GM23248 (cell line): ENCODE measurements at regions not wholly inside any gene's neighbourhood (a gene's known extent, or its start where the extent isn't known, plus 50 kb on each side); places are given as distances from the start of the nearest gene placed in this dataset.
A peak's percentile ranks its signal among the peaks of the same experiment; 100 is the strongest.

Source experiments
- DNase-seq: peaks from one replicate; pipeline ENCODE4 v3.0.0-alpha.2; 2015
- H2AFZ ChIP-seq: fragments of 200-600 bp; sonication (generic); 2 replicates; pipeline ENCODE4 v1.6.1; 2016; ENCODE audit warnings: antibody characterized with exemption
- H3F3A ChIP-seq: fragments of 200-600 bp; sonication (generic); 2 replicates; pipeline ENCODE4 v1.6.1; 2016; ENCODE audit warnings: mild to moderate bottlenecking, antibody characterized with exemption, mixed run types; ENCODE audit not compliant: insufficient read depth
- H3K27ac ChIP-seq: fragments of 200-600 bp; sonication (generic); 2 replicates; pipeline ENCODE4 v1.5.1; 2016; ENCODE audit warnings: mild to moderate bottlenecking
- H3K27me3 ChIP-seq: fragments of 200-600 bp; sonication (generic); replicated peaks from 2 replicates; pipeline ENCODE4 v1.6.1; 2016; ENCODE audit warnings: mild to moderate bottlenecking; ENCODE audit not compliant: insufficient read depth
- H3K36me3 ChIP-seq: fragments of 200-600 bp; sonication (generic); 2 replicates; pipeline ENCODE4 v1.6.1; 2016; ENCODE audit warnings: low read depth, mild to moderate bottlenecking
- H3K4me1 ChIP-seq: fragments of 200-600 bp; sonication (generic); 2 replicates; pipeline ENCODE4 v1.6.1; 2016; ENCODE audit warnings: mild to moderate bottlenecking; ENCODE audit not compliant: insufficient read depth
- H3K4me2 ChIP-seq: fragments of 200-600 bp; sonication (generic); one replicate; pipeline ENCODE4 v1.6.1; 2016; ENCODE audit warnings: mild to moderate bottlenecking; ENCODE audit not compliant: unreplicated experiment
- H3K4me3 ChIP-seq: fragments of 200-600 bp; sonication (generic); 2 replicates; pipeline ENCODE4 v1.5.1; 2016; ENCODE audit warnings: mild to moderate bottlenecking
- H3K79me2 ChIP-seq: fragments of 200-600 bp; sonication (generic); 2 replicates; pipeline ENCODE4 v1.6.1; 2016; ENCODE audit warnings: mild to moderate bottlenecking; ENCODE audit not compliant: insufficient read depth
- H3K9ac ChIP-seq: fragments of 200-600 bp; sonication (generic); 2 replicates; pipeline ENCODE4 v1.6.1; 2016; ENCODE audit warnings: mild to moderate bottlenecking
- H3K9me2 ChIP-seq: fragments of 200-600 bp; sonication (generic); 2 replicates; pipeline ENCODE4 v1.6.1; 2016; ENCODE audit warnings: mixed run types, mild to moderate bottlenecking, moderate library complexity; ENCODE audit not compliant: insufficient read depth
- H3K9me3 ChIP-seq: fragments of 200-600 bp; sonication (generic); one replicate; pipeline ENCODE4 v1.6.1; 2017; ENCODE audit warnings: low read depth
- H4K20me1 ChIP-seq: fragments of 200-600 bp; sonication (generic); 2 replicates; pipeline ENCODE4 v1.6.0; 2016; ENCODE audit not compliant: insufficient read depth
- EZH2 ChIP-seq: fragments of 200-600 bp; sonication (generic); IDR thresholded peaks from 2 replicates; pipeline ENCODE4 v1.6.1; 2018; ENCODE audit warnings: antibody characterized with exemption, mild to moderate bottlenecking; ENCODE audit not compliant: insufficient read depth, poor library complexity, severe bottlenecking
- EZH2phosphoT487 ChIP-seq: fragments of 200-600 bp; sonication (generic); IDR thresholded peaks from 2 replicates; pipeline ENCODE4 v1.6.1; 2018; ENCODE audit warnings: antibody characterized with exemption, moderate library complexity, mild to moderate bottlenecking, low read depth; ENCODE audit not compliant: insufficient read depth
- WGBS, 2 experiments: methylation state at CpG; one replicate each; pipeline ENCODE4 v1.1.6; 2015 to 2017; ENCODE audit warnings: low lambda C conversion rate in 2 of 2, low coverage in 1 of 2; ENCODE audit errors: missing lambda C conversion rate in 2 of 2; 5-methylcytosine and 5-hydroxymethylcytosine counted together
- in situ Hi-C: fragments of 300-500 bp; cut with MboI; formaldehyde crosslinking; loops from 2 replicates; pipeline ENCODE4 v1.15.0; 2020

GRCh38 chr4:19375931-19376330 is 875.8 kb upstream of the SLIT2 start:
- H3F3A ChIP-seq, result peaks cover 11% of the 10 kb centered on the region
- H2AFZ ChIP-seq, result no peak overlapping the region
- no peak overlapping the region for H3K4me3 ChIP-seq
- H3K4me2 ChIP-seq, result no peak overlapping the region
- H3K27ac ChIP-seq, result no peak overlapping the region
- in situ Hi-C loops, result no loop called here
- H3K9ac ChIP-seq, result no peak overlapping the region
- H4K20me1 ChIP-seq, result no peaks in the 10 kb centered on the region
- no peaks in the 10 kb centered on the region for H3K36me3 ChIP-seq
- no peaks in the 10 kb centered on the region for H3K27me3 ChIP-seq
- peaks cover 13% of the 10 kb centered on the region for H3K4me1 ChIP-seq
- H3K9me3 ChIP-seq, result no peaks in the 10 kb centered on the region
- 79 to 84% methylated on average over 2 of the region's 2 CpGs for WGBS, 2 experiments
- H3K79me2 ChIP-seq, result no peaks in the 10 kb centered on the region
- H3K9me2 ChIP-seq, result peaks cover 4% of the 10 kb centered on the region; the same call in 1 of the 2 replicates
- TF ChIP-seq EZH2 (no peak), EZH2phosphoT487 (no peak)
- peak; percentile 23 for DNase-seq

GRCh38 chr4:19375136-19375804 is 876.4 kb upstream of the SLIT2 start:
- Histone ChIP-seq H3K9ac (no peak overlapping the region), H3K27ac (no peak overlapping the region), H3K4me2 (no peak overlapping the region), H4K20me1 (no peaks in the 10 kb centered on the region), H3K79me2 (no peaks in the 10 kb centered on the region), H3K4me3 (no peak overlapping the region), H3K9me2 (peaks cover 4% of the 10 kb centered on the region; the same call in 1 of the 2 replicates), H3F3A (peaks cover 4% of the 10 kb centered on the region), H3K36me3 (no peaks in the 10 kb centered on the region), H2AFZ (no peak overlapping the region), H3K9me3 (no peaks in the 10 kb centered on the region), H3K27me3 (no peaks in the 10 kb centered on the region), H3K4me1 (peaks cover 6% of the 10 kb centered on the region)
- 61 to 73% methylated on average over 4 of the region's 4 CpGs for WGBS, 2 experiments
- TF ChIP-seq EZH2 (no peak), EZH2phosphoT487 (no peak)
- DNase-seq, result no peak
- in situ Hi-C loops, result no loop called here

DNA sequence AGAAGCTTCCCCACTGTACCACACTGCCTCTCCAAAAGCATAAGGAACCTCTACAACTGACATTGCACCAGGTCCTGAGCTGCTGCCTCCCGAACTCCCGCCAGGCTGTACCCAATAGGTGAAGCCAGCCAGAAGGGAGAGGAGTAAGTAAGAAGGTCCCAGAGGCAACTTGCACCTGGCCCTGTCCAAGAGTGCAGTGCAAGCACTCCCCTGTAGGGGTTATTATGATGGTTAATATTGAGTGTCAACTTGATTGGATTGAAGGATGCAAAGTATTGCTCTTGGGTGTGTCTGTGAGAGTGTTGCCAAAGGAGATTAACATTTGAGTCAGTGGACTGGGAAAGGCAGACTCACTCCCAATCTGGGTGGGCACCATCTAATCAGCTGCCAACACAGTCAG is 879.3 kb upstream of the SLIT2 start:
- Histone ChIP-seq H4K20me1 (no peaks in the 10 kb centered on the region), H2AFZ (no peak overlapping the region), H3K9me3 (no peaks in the 10 kb centered on the region), H3K27me3 (no peaks in the 10 kb centered on the region), H3K4me2 (no peak overlapping the region), H3K4me3 (no peak overlapping the region), H3K9ac (no peak overlapping the region), H3K36me3 (no peaks in the 10 kb centered on the region), H3F3A (no peaks in the 10 kb centered on the region), H3K4me1 (no peaks in the 10 kb centered on the region), H3K79me2 (no peaks in the 10 kb centered on the region), H3K9me2 (no peaks in the 10 kb centered on the region), H3K27ac (no peak overlapping the region)
- WGBS, 2 experiments, result 91 to 92% methylated on average over 2 of the region's 2 CpGs
- no peak for DNase-seq
- no peak for TF ChIP-seq EZH2phosphoT487
- TF ChIP-seq EZH2, result no peak
- in situ Hi-C loops, result no loop called here

GRCh38 chr4:19368800-19369199 is 882.9 kb upstream of the SLIT2 start:
- in situ Hi-C loops, result no loop called here
- TF ChIP-seq EZH2phosphoT487, result no peak
- no peak for TF ChIP-seq EZH2
- WGBS, 2 experiments, result 58 to 69% methylated on average over 3 of the region's 3 CpGs

GRCh38 chr4:19366916-19367315 is 884.8 kb upstream of the SLIT2 start:
- no peak for DNase-seq

More at GRCh38 chr4:19368800-19369199, 882.9 kb upstream of the SLIT2 start:
- Histone ChIP-seq H3K4me1 (no peaks in the 10 kb centered on the region), H4K20me1 (no peaks in the 10 kb centered on the region), H3K9ac (no peak overlapping the region), H3K79me2 (no peaks in the 10 kb centered on the region), H3K4me3 (no peak overlapping the region), H3F3A (no peaks in the 10 kb centered on the region), H3K27ac (no peak overlapping the region), H3K4me2 (no peak overlapping the region), H3K9me2 (no peaks in the 10 kb centered on the region), H3K9me3 (no peaks in the 10 kb centered on the region), H3K27me3 (no peaks in the 10 kb centered on the region), H2AFZ (no peak overlapping the region), H3K36me3 (no peaks in the 10 kb centered on the region)
- DNase-seq, result peak; percentile 33

More at GRCh38 chr4:19366916-19367315, 884.8 kb upstream of the SLIT2 start:
- no peaks in the 10 kb centered on the region for H3K79me2 ChIP-seq
- WGBS, 2 experiments, result 48 to 58% methylated on average over 2 of the region's 2 CpGs
- H3K4me2 ChIP-seq, result no peak overlapping the region
- no peaks in the 10 kb centered on the region for H3K27me3 ChIP-seq
- H3K9ac ChIP-seq, result no peak overlapping the region
- no peak overlapping the region for H2AFZ ChIP-seq
- no peaks in the 10 kb centered on the region for H3K36me3 ChIP-seq
- H3K4me1 ChIP-seq, result no peaks in the 10 kb centered on the region
- no peaks in the 10 kb centered on the region for H4K20me1 ChIP-seq
- H3K27ac ChIP-seq, result no peak overlapping the region
- no peak overlapping the region for H3K4me3 ChIP-seq
- H3K9me3 ChIP-seq, result no peaks in the 10 kb centered on the region
- no peaks in the 10 kb centered on the region for H3K9me2 ChIP-seq
- TF ChIP-seq EZH2phosphoT487 (no peak), EZH2 (no peak)
- in situ Hi-C loops, result no loop called here
- H3F3A ChIP-seq, result no peaks in the 10 kb centered on the region
